ENCODE measurements at regions not wholly inside any gene's neighbourhood (a gene's known extent, or its start where the extent isn't known, plus 50 kb on each side); places are given as distances from the start of the nearest gene placed in this dataset.
"Not testable (repeated sequence)": the region's sequence is repeated elsewhere in the genome, so short reads cannot be mapped to it uniquely, and the experiment has no call there.

- H3K27ac Mint-ChIP-seq, H3K4me1 Mint-ChIP-seq, H3K27me3 Mint-ChIP-seq, H3K4me3 Mint-ChIP-seq, H3K9me3 Mint-ChIP-seq, CTCF ChIA-PET, DNase-seq, H3K36me3 Mint-ChIP-seq: not testable (repeated sequence)
Observed at GRCh38 chr7:159303510-159303909, 158.8 kb upstream of the VIPR2 start.

GRCh38 chr7:159296093-159296681 lies 151.5 kb upstream of the VIPR2 start:
- H3K36me3 Mint-ChIP-seq = no peaks in the 10 kb centered on the region
- no peak overlapping the region for H3K27ac Mint-ChIP-seq
- no peak overlapping the region for H3K4me3 Mint-ChIP-seq
- peaks cover 17% of the 10 kb centered on the region for H3K27me3 Mint-ChIP-seq
- CTCF ChIA-PET = no interaction called here
- H3K9me3 Mint-ChIP-seq = peaks cover 5% of the 10 kb centered on the region
- no peaks in the 10 kb centered on the region for H3K4me1 Mint-ChIP-seq
- no peak for DNase-seq

- H3K27ac Mint-ChIP-seq, CTCF ChIA-PET, H3K36me3 Mint-ChIP-seq, H3K9me3 Mint-ChIP-seq, H3K4me3 Mint-ChIP-seq, DNase-seq, H3K4me1 Mint-ChIP-seq: not testable (repeated sequence)
- peaks cover 10% of the 10 kb centered on the region for H3K27me3 Mint-ChIP-seq
Observed at GRCh38 chr7:159286487-159286886, 141.8 kb upstream of the VIPR2 start.

- H3K27ac Mint-ChIP-seq = no peak overlapping the region
- H3K4me1 Mint-ChIP-seq = no peaks in the 10 kb centered on the region
- no peaks in the 10 kb centered on the region for H3K36me3 Mint-ChIP-seq
- peaks cover 11% of the 10 kb centered on the region for H3K27me3 Mint-ChIP-seq
- peaks cover 8% of the 10 kb centered on the region for H3K9me3 Mint-ChIP-seq
- CTCF ChIA-PET = no interaction called here
- no peak for DNase-seq
- H3K4me3 Mint-ChIP-seq = no peak overlapping the region
Observed at GRCh38 chr7:159281573-159281972, 136.9 kb upstream of the VIPR2 start.

- CTCF ChIA-PET = no interaction called here
- Mint-ChIP-seq H3K36me3 (no peaks in the 10 kb centered on the region), H3K4me3 (no peak overlapping the region), H3K27me3 (peaks cover 9% of the 10 kb centered on the region), H3K4me1 (no peaks in the 10 kb centered on the region), H3K27ac (no peak overlapping the region), H3K9me3 (peaks cover 12% of the 10 kb centered on the region)
- DNase-seq = no peak
Observed at GRCh38 chr7:159280008-159280407, 135.3 kb upstream of the VIPR2 start.

GRCh38 chr7:159272739-159273138 lies 128.1 kb upstream of the VIPR2 start:
- H3K36me3 Mint-ChIP-seq = no peaks in the 10 kb centered on the region
- H3K4me1 Mint-ChIP-seq = no peaks in the 10 kb centered on the region
- H3K9me3 Mint-ChIP-seq = peaks cover 38% of the 10 kb centered on the region
- no peaks in the 10 kb centered on the region for H3K27me3 Mint-ChIP-seq
- CTCF ChIA-PET = interaction anchor here (0.7 kb wide), 1 partner anchor 252 kb away, joined by 3 read pairs; no protein-coding TSS in a partner anchor
- no peak for DNase-seq
- no peak overlapping the region for H3K27ac Mint-ChIP-seq
- no peak overlapping the region for H3K4me3 Mint-ChIP-seq

- no peak overlapping the region for H3K27ac Mint-ChIP-seq
- H3K27me3 Mint-ChIP-seq = no peaks in the 10 kb centered on the region
- no peaks in the 10 kb centered on the region for H3K36me3 Mint-ChIP-seq
- CTCF ChIA-PET = no interaction called here
- no peak for DNase-seq
- no peak overlapping the region for H3K4me3 Mint-ChIP-seq
- H3K4me1 Mint-ChIP-seq = no peaks in the 10 kb centered on the region
- H3K9me3 Mint-ChIP-seq = peaks cover 36% of the 10 kb centered on the region
Observed at GRCh38 chr7:159271781-159272180, 127.1 kb upstream of the VIPR2 start.

- no peaks in the 10 kb centered on the region for H3K4me1 Mint-ChIP-seq
- peaks cover 26% of the 10 kb centered on the region for H3K9me3 Mint-ChIP-seq
- H3K36me3 Mint-ChIP-seq = no peaks in the 10 kb centered on the region
- DNase-seq = no peak
- CTCF ChIA-PET = no interaction called here
- H3K4me3 Mint-ChIP-seq = no peak overlapping the region
- H3K27me3 Mint-ChIP-seq = no peaks in the 10 kb centered on the region
- no peak overlapping the region for H3K27ac Mint-ChIP-seq
Observed at GRCh38 chr7:159269745-159270144, 125.1 kb upstream of the VIPR2 start.

GRCh38 chr7:159263430-159263829 lies 118.8 kb upstream of the VIPR2 start:
- H3K9me3 Mint-ChIP-seq = peaks cover 4% of the 10 kb centered on the region
- H3K4me1 Mint-ChIP-seq = no peaks in the 10 kb centered on the region
- no peaks in the 10 kb centered on the region for H3K27me3 Mint-ChIP-seq
- DNase-seq = no peak
- no peak overlapping the region for H3K4me3 Mint-ChIP-seq
- CTCF ChIA-PET = no interaction called here
- H3K27ac Mint-ChIP-seq = no peak overlapping the region
- no peaks in the 10 kb centered on the region for H3K36me3 Mint-ChIP-seq

GRCh38 chr7:159253657-159254056 lies 109.0 kb upstream of the VIPR2 start:
- CTCF ChIA-PET = no interaction called here
- Mint-ChIP-seq H3K27ac (no peak overlapping the region), H3K4me3 (no peak overlapping the region), H3K9me3 (no peaks in the 10 kb centered on the region), H3K4me1 (no peaks in the 10 kb centered on the region), H3K27me3 (peaks cover 34% of the 10 kb centered on the region), H3K36me3 (no peaks in the 10 kb centered on the region)
- DNase-seq = no peak

- Mint-ChIP-seq H3K9me3 (no peaks in the 10 kb centered on the region), H3K4me1 (no peaks in the 10 kb centered on the region), H3K27me3 (peaks cover 34% of the 10 kb centered on the region), H3K27ac (no peak overlapping the region), H3K36me3 (no peaks in the 10 kb centered on the region), H3K4me3 (no peak overlapping the region)
- CTCF ChIA-PET = no interaction called here
- DNase-seq = no peak
Observed at GRCh38 chr7:159250471-159250870, 105.8 kb upstream of the VIPR2 start.

GRCh38 chr7:159249671-159250070 lies 105.0 kb upstream of the VIPR2 start:
- CTCF ChIA-PET = no interaction called here
- Mint-ChIP-seq H3K4me3 (no peak overlapping the region), H3K36me3 (no peaks in the 10 kb centered on the region), H3K9me3 (no peaks in the 10 kb centered on the region), H3K27me3 (peaks cover 30% of the 10 kb centered on the region), H3K27ac (no peak overlapping the region), H3K4me1 (no peaks in the 10 kb centered on the region)
- DNase-seq = no peak

GRCh38 chr7:159247910-159248309 lies 103.2 kb upstream of the VIPR2 start:
- H3K4me3 Mint-ChIP-seq = no peak overlapping the region

GRCh38 chr7:159246702-159247480 lies 102.2 kb upstream of the VIPR2 start:
- Mint-ChIP-seq H3K9me3 (no peaks in the 10 kb centered on the region), H3K4me1 (no peaks in the 10 kb centered on the region), H3K27me3 (peaks cover 10% of the 10 kb centered on the region), H3K27ac (no peak overlapping the region), H3K4me3 (no peak overlapping the region), H3K36me3 (no peaks in the 10 kb centered on the region)
- CTCF ChIA-PET = no interaction called here
- no peak for DNase-seq

More at GRCh38 chr7:159247910-159248309, 103.2 kb upstream of the VIPR2 start:
- Mint-ChIP-seq H3K27me3 (peaks cover 20% of the 10 kb centered on the region), H3K36me3 (no peaks in the 10 kb centered on the region), H3K9me3 (no peaks in the 10 kb centered on the region), H3K4me1 (no peaks in the 10 kb centered on the region), H3K27ac (no peak overlapping the region)
- CTCF ChIA-PET = no interaction called here
- DNase-seq = no peak

GRCh38 chr7:159240962-159241361 lies 96.3 kb upstream of the VIPR2 start:
- no peaks in the 10 kb centered on the region for H3K36me3 Mint-ChIP-seq
- H3K4me3 Mint-ChIP-seq = no peak overlapping the region
- H3K27me3 Mint-ChIP-seq = peaks cover 12% of the 10 kb centered on the region
- H3K4me1 Mint-ChIP-seq = no peaks in the 10 kb centered on the region
- H3K27ac Mint-ChIP-seq = no peak overlapping the region
- CTCF ChIA-PET = no interaction called here
- H3K9me3 Mint-ChIP-seq = no peaks in the 10 kb centered on the region
- no peak for DNase-seq
